ENCODE measurements at regions not wholly inside any gene's neighbourhood (a gene's known extent, or its start where the extent isn't known, plus 50 kb on each side); places are given as distances from the start of the nearest gene placed in this dataset.

GRCh38 chr16:73147958-73148357 is 100.0 kb upstream of the ZFHX3 start:
- TF ChIP-seq, protein P1, sequence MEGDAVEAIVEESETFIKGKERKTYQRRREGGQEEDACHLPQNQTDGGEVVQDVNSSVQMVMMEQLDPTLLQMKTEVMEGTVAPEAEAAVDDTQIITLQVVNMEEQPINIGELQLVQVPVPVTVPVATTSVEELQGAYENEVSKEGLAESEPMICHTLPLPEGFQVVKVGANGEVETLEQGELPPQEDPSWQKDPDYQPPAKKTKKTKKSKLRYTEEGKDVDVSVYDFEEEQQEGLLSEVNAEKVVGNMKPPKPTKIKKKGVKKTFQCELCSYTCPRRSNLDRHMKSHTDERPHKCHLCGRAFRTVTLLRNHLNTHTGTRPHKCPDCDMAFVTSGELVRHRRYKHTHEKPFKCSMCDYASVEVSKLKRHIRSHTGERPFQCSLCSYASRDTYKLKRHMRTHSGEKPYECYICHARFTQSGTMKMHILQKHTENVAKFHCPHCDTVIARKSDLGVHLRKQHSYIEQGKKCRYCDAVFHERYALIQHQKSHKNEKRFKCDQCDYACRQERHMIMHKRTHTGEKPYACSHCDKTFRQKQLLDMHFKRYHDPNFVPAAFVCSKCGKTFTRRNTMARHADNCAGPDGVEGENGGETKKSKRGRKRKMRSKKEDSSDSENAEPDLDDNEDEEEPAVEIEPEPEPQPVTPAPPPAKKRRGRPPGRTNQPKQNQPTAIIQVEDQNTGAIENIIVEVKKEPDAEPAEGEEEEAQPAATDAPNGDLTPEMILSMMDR (conservative IDR thresholded peaks at IDR 0.05; ENCODE audit: low read depth in 2 of 2) = no peak
- no peak for TF ChIP-seq EZH2 (IDR thresholded peaks at IDR 0.05; ENCODE audit: low read depth, unreplicated experiment)
- TF ChIP-seq REST (IDR thresholded peaks at IDR 0.05; ENCODE audit: unreplicated experiment) = no peak
- no peak for TF ChIP-seq JUNB (IDR thresholded peaks at IDR 0.05; ENCODE audit: unreplicated experiment)
- TF ChIP-seq ZNF331 (CRISPR knock-in tag; IDR thresholded peaks at IDR 0.05; ENCODE audit: low read depth) = no peak
- no peak for TF ChIP-seq POLR2AphosphoS5 (IDR thresholded peaks at IDR 0.05; ENCODE audit: low read depth)
- no peak for TF ChIP-seq EZH2phosphoT487 (IDR thresholded peaks at IDR 0.05; ENCODE audit: unreplicated experiment)
- TF ChIP-seq CREB1 (CRISPR knock-in tag; IDR thresholded peaks at IDR 0.05; ENCODE audit: low read depth) = no peak
- no peak for TF ChIP-seq ZNF114 (CRISPR knock-in tag; IDR thresholded peaks at IDR 0.05)
- TF ChIP-seq NANOG (IDR thresholded peaks at IDR 0.05; ENCODE audit: borderline replicate concordance) = no peak
- TF ChIP-seq STAT1 (IDR thresholded peaks at IDR 0.05; ENCODE audit: unreplicated experiment) = no peak
- no peak for TF ChIP-seq ETS1 (IDR thresholded peaks at IDR 0.05)
